RWPE2 (cell line): ENCODE measurements at regions not wholly inside any gene's neighbourhood (a gene's known extent, or its start where the extent isn't known, plus 50 kb on each side); places are given as distances from the start of the nearest gene placed in this dataset.

Source experiments
- ATAC-seq: fragments of 200-7000 bp; cut with Tn5 transposase; 3 replicates; pipeline ENCODE4 v1.9.1; 2021; ENCODE audit warnings: low read depth
- DNase-seq: peaks from one replicate; pipeline ENCODE4 v3.0.0-alpha.2; 2020; ENCODE audit warnings: low spot score
- H3K27ac ChIP-seq: fragments of 450-650 bp; 2 replicates; pipeline ENCODE4 v1.5.1; 2017; ENCODE audit warnings: mild to moderate bottlenecking; ENCODE audit not compliant: poor library complexity, severe bottlenecking
- H3K27me3 ChIP-seq: fragments of 250-450 bp; sonication (Bioruptor Pico); 2 replicates; pipeline ENCODE4 v1.5.1; 2021; ENCODE audit warnings: mild to moderate bottlenecking, moderate library complexity; ENCODE audit not compliant: insufficient read depth, poor library complexity, severe bottlenecking
- H3K36me3 ChIP-seq: fragments of 250-450 bp; sonication (Bioruptor Pico); 2 replicates; pipeline ENCODE4 v1.5.1; 2020; ENCODE audit warnings: low read depth, mild to moderate bottlenecking, moderate library complexity
- H3K4me1 ChIP-seq: fragments of 250-450 bp; sonication (Bioruptor Pico); 2 replicates; pipeline ENCODE4 v1.5.1; 2021; ENCODE audit warnings: mild to moderate bottlenecking, moderate library complexity; ENCODE audit not compliant: insufficient read depth, poor library complexity, severe bottlenecking
- H3K4me3 ChIP-seq: fragments of 250-450 bp; sonication (Bioruptor Pico); 2 replicates; pipeline ENCODE4 v1.5.1; 2021; ENCODE audit warnings: mild to moderate bottlenecking, moderate library complexity; ENCODE audit not compliant: severe bottlenecking
- H3K9me3 ChIP-seq: fragments of 250-450 bp; sonication (Bioruptor Pico); 2 replicates; pipeline ENCODE4 v1.5.1; 2021; ENCODE audit warnings: mild to moderate bottlenecking, moderate library complexity; ENCODE audit not compliant: severe bottlenecking
- TF ChIP-seq, protein P1 (sequence below): fragments of 450-650 bp; IDR thresholded peaks from one replicate; pipeline ENCODE4 v1.5.1; 2017; ENCODE audit warnings: mild to moderate bottlenecking, moderate library complexity; ENCODE audit not compliant: poor library complexity, severe bottlenecking

DNA sequence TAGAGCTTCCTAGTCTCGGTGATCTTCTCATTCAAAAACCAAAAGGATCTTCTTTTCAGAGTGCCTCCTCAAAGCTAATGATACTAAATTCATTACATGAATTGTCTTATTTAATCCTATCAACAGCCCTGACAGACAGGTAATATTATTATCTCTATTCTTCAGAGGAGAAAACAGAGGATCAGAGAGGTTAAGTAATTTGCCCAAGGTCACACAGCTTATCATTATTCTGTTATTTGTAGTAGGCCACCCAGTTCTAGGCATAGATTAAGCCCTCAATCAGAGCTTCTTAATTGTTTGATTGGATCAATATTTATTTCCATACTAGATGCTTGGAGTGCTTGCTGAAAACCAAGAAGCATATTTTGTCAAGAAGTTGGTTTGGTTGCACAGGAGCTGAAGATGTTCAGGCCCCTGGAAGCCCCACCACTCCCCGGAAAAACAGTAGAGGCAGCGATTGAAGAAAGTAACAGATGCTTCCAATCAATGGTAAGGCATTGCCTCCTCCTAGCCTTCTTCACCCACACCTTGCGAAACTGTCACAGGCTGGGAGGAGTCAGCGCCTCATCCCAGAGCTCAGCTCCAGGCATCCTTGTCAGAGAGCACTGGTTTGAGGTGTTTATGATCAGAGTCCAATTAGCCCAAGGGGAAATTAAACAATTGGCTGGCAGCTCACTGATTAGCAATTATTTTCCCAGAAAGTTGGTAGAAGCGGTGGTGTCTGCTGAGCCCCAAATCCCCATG, 487.2 kb downstream of the BCL11A start:
- ATAC-seq (no peak), DNase-seq (no peak)
- no peaks in the 10 kb centered on the region for H3K9me3 ChIP-seq
- TF ChIP-seq, protein P1, sequence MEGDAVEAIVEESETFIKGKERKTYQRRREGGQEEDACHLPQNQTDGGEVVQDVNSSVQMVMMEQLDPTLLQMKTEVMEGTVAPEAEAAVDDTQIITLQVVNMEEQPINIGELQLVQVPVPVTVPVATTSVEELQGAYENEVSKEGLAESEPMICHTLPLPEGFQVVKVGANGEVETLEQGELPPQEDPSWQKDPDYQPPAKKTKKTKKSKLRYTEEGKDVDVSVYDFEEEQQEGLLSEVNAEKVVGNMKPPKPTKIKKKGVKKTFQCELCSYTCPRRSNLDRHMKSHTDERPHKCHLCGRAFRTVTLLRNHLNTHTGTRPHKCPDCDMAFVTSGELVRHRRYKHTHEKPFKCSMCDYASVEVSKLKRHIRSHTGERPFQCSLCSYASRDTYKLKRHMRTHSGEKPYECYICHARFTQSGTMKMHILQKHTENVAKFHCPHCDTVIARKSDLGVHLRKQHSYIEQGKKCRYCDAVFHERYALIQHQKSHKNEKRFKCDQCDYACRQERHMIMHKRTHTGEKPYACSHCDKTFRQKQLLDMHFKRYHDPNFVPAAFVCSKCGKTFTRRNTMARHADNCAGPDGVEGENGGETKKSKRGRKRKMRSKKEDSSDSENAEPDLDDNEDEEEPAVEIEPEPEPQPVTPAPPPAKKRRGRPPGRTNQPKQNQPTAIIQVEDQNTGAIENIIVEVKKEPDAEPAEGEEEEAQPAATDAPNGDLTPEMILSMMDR = no peak
- no peaks in the 10 kb centered on the region for H3K4me1 ChIP-seq
- no peak overlapping the region for H3K4me3 ChIP-seq
- H3K36me3 ChIP-seq = no peaks in the 10 kb centered on the region
- H3K27me3 ChIP-seq = peaks cover 9% of the 10 kb centered on the region
- H3K27ac ChIP-seq = no peak overlapping the region

- H3K4me3 ChIP-seq = no peak overlapping the region
- DNase-seq = no peak
- no peaks in the 10 kb centered on the region for H3K36me3 ChIP-seq
- peaks cover 9% of the 10 kb centered on the region for H3K27me3 ChIP-seq
- TF ChIP-seq, protein P1 = no peak
- H3K9me3 ChIP-seq = no peaks in the 10 kb centered on the region
- H3K4me1 ChIP-seq = no peaks in the 10 kb centered on the region
- ATAC-seq = no peak
- H3K27ac ChIP-seq = no peak overlapping the region
Measured at GRCh38 chr2:60064687-60065389, 488.6 kb downstream of the BCL11A start.

DNA sequence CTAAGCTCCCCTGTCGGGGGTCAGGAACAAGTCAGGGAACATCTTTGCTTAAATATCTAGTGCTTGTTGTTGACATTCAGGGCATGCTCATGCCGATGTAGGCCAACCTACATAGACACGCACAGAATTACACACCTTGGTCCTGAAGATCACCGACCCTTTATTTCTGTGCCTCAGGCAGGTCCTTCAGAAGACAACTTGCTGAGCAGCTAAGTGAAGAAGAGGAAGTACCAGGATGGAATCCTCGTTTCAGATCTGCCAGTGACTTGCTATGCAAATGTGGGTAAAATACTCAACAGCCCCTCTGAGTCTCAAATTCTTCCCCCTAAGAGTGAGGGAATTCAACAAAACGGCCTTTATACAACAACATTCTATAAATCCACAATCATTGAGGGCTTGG, 494.7 kb downstream of the BCL11A start:
- H3K4me1 ChIP-seq = no peaks in the 10 kb centered on the region
- ATAC-seq = no peak

DNA sequence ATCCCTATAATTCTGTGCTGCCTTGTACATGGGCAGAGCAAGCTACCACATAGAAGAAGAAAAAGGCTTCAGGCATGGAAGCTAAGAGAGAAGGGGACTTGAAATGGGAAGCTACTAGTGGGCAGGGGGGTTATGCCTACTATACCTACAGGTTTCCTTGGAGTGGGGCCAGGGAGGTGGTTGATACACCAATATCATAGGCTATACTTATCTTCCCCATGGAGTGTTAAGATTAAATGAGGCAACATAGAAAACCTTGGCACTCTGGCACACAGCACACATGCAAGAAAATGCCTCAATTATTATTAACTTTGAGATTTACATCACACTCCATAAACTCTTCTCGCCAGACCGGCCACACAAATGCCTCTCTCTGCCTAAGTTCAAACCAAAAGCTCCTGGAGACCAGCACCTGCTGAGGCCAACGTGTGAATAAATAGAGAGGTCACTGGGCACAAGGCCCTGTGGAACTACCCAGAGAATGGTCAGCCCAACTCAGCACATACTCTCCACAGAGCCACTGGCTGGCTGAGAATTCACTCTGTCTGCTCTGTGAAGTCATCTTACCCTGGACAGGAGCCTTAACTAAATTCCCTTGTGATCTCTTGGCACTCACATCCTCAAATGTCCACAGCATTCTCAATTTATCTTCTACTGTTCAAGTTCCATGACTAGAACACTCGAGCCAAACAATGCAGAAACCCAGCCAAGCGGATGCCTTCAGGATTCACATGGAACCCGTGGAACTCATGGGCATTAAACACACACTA, 498.7 kb downstream of the BCL11A start:
- ATAC-seq = no peak
- Histone ChIP-seq H3K36me3 (no peaks in the 10 kb centered on the region), H3K27ac (no peak overlapping the region), H3K27me3 (no peaks in the 10 kb centered on the region), H3K4me3 (no peak overlapping the region), H3K9me3 (no peaks in the 10 kb centered on the region), H3K4me1 (no peaks in the 10 kb centered on the region)
- TF ChIP-seq, protein P1 = no peak
- no peak for DNase-seq

More for the DNA sequence above, 494.7 kb downstream of the BCL11A start:
- TF ChIP-seq, protein P1 = no peak
- H3K36me3 ChIP-seq = no peaks in the 10 kb centered on the region
- H3K9me3 ChIP-seq = no peaks in the 10 kb centered on the region
- DNase-seq = no peak
- H3K4me3 ChIP-seq = no peak overlapping the region
- no peaks in the 10 kb centered on the region for H3K27me3 ChIP-seq
- H3K27ac ChIP-seq = no peak overlapping the region
